Esophagus muscularis mucosa (tissue), 3 donors: ENCODE measurements at regions not wholly inside any gene's neighbourhood (a gene's known extent, or its start where the extent isn't known, plus 50 kb on each side); places are given as distances from the start of the nearest gene placed in this dataset.

Experiments used
- CTCF ChIP-seq, 3 experiments: fragments of 200-600 bp in 2 of 3; fragments of 450-650 bp in 1 of 3; sonication (generic) in 2 of 3; IDR thresholded peaks; one replicate each; pipeline ENCODE4 v1.5.1; 2017 to 2019; ENCODE audit warnings: antibody characterized with exemption in 3 of 3, mild to moderate bottlenecking in 2 of 3, moderate library complexity in 1 of 3
- POLR2AphosphoS5 ChIP-seq, 2 donors: sonication (generic); formaldehyde crosslinking; IDR thresholded peaks; one replicate each; pipeline ENCODE4 v1.6.1; 2017; ENCODE audit warnings: antibody characterized with exemption in 2 of 2

GRCh38 chr18:10141559-10141958, 227.7 kb downstream of the VAPA start:
- TF ChIP-seq CTCF (IDR thresholded peaks at IDR 0.05) (no peak), POLR2AphosphoS5 (IDR thresholded peaks at IDR 0.05) (no peak)
